A673 (cell line): ENCODE measurements at regions not wholly inside any gene's neighbourhood (a gene's known extent, or its start where the extent isn't known, plus 50 kb on each side); places are given as distances from the start of the nearest gene placed in this dataset.

Experiments
- BruUV-seq: library from RNA; stranded (reverse); fragments of 400-500 nt; replicated peaks from 2 replicates; lab custom pipeline; 2021; lab: Mats Ljungman, UMichigan
- CTCF ChIA-PET: fragments of 300-600 bp; sonication (Branson Sonifier 250); formaldehyde crosslinking; loops from one replicate; lab custom pipeline; 2022; ENCODE audit warnings: antibody characterized with exemption; lab: Charles Lee
- POLR2A ChIA-PET: fragments of 300-600 bp; sonication (Branson Sonifier 250); formaldehyde crosslinking; loops from one replicate; lab custom pipeline; 2022; ENCODE audit warnings: antibody characterized with exemption; ENCODE audit not compliant: low non-redundant PET; lab: Charles Lee
- DNase-seq: peaks from one replicate; pipeline ENCODE4 v3.0.0-alpha.2; 2015; ENCODE audit warnings: low spot score
- H3K27ac ChIP-seq: fragments of 200-600 bp; sonication (generic); 2 replicates; pipeline ENCODE4 v1.5.1; 2016; ENCODE audit warnings: mixed run types, low read depth, mild to moderate bottlenecking, mixed read lengths, antibody characterized with exemption, low read length; ENCODE audit not compliant: poor library complexity, severe bottlenecking
- H3K27me3 ChIP-seq: fragments of 200-600 bp; sonication (generic); replicated peaks from 2 replicates; pipeline ENCODE4 v1.6.1; 2017; ENCODE audit warnings: mixed run types, low read depth, mild to moderate bottlenecking, mixed read lengths, antibody characterized with exemption, low read length; ENCODE audit not compliant: insufficient read depth, poor library complexity
- H3K36me3 ChIP-seq: fragments of 200-600 bp; sonication (generic); 2 replicates; pipeline ENCODE4 v1.6.1; 2016; ENCODE audit warnings: mixed run types, mild to moderate bottlenecking, mixed read lengths, antibody characterized with exemption, low read length; ENCODE audit not compliant: insufficient read depth, poor library complexity, severe bottlenecking
- H3K4me1 ChIP-seq: fragments of 200-600 bp; sonication (generic); 2 replicates; pipeline ENCODE4 v1.6.1; 2017; ENCODE audit warnings: mixed run types, mild to moderate bottlenecking, mixed read lengths, antibody characterized with exemption, low read length; ENCODE audit not compliant: insufficient read depth, poor library complexity, severe bottlenecking
- H3K4me3 ChIP-seq: fragments of 200-600 bp; sonication (generic); 2 replicates; pipeline ENCODE4 v1.5.1; 2016; ENCODE audit warnings: low read depth, mixed run types, mild to moderate bottlenecking, mixed read lengths, low read length; ENCODE audit not compliant: poor library complexity, severe bottlenecking
- H3K9me3 ChIP-seq: fragments of 200-600 bp; sonication (generic); 2 replicates; pipeline ENCODE4 v1.6.1; 2016; ENCODE audit warnings: mixed run types, low read depth, mild to moderate bottlenecking, mixed read lengths, antibody characterized with exemption, low read length; ENCODE audit not compliant: poor library complexity, severe bottlenecking
- EZH2 ChIP-seq: fragments of 200-600 bp; sonication (generic); IDR thresholded peaks from 2 replicates; pipeline ENCODE4 v1.6.1; 2017; ENCODE audit warnings: borderline replicate concordance, low read depth, mild to moderate bottlenecking, mixed read lengths, antibody characterized with exemption, low read length; ENCODE audit not compliant: poor library complexity, severe bottlenecking
- intact Hi-C: fragments of 100-400 bp; cut with micrococcal nuclease; formaldehyde crosslinking; loops from one replicate; pipeline ENCODE4 v1.10.0; 2022; ENCODE audit not compliant: unreplicated experiment
- TF ChIP-seq, protein P1 (sequence below): fragments of 300-800, 200-600 bp; sonication (generic); conservative IDR thresholded peaks from 2 replicates; pipeline ENCODE4 v1.5.1; 2017; ENCODE audit warnings: low read depth, mild to moderate bottlenecking, antibody characterized with exemption, low read length, moderate library complexity, mixed read lengths

DNA sequence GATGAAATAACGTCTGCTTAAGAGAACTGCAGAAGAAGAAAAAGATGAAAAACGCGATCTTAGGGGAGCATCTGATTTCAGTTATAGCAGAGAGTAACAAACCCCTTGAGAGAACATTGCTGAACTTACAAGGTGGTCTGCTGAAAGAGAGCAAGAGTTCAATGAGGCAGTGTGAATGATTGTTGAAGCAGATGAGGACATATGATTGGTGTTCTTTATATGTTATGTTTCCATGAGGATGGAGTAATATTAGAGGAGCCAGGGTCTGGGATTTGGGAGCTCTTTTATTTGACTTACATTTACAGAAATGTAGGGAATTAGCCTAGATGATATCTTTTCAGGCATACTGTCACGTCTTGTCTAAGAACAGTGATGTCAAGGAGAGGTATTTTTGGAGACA is 1302.0 kb downstream of the KCNT2 start:
- TF ChIP-seq EZH2 = no peak
- TF ChIP-seq, protein P1, sequence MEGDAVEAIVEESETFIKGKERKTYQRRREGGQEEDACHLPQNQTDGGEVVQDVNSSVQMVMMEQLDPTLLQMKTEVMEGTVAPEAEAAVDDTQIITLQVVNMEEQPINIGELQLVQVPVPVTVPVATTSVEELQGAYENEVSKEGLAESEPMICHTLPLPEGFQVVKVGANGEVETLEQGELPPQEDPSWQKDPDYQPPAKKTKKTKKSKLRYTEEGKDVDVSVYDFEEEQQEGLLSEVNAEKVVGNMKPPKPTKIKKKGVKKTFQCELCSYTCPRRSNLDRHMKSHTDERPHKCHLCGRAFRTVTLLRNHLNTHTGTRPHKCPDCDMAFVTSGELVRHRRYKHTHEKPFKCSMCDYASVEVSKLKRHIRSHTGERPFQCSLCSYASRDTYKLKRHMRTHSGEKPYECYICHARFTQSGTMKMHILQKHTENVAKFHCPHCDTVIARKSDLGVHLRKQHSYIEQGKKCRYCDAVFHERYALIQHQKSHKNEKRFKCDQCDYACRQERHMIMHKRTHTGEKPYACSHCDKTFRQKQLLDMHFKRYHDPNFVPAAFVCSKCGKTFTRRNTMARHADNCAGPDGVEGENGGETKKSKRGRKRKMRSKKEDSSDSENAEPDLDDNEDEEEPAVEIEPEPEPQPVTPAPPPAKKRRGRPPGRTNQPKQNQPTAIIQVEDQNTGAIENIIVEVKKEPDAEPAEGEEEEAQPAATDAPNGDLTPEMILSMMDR = no peak
- no peaks in the 10 kb centered on the region for H3K9me3 ChIP-seq
- no peaks in the 10 kb centered on the region for H3K36me3 ChIP-seq
- no peaks in the 10 kb centered on the region for H3K4me1 ChIP-seq
- H3K27me3 ChIP-seq = no peaks in the 10 kb centered on the region
- intact Hi-C loops = no loop called here
- H3K4me3 ChIP-seq = no peak overlapping the region
- no TSS peak for BruUV-seq
- ChIA-PET CTCF (no interaction called here), POLR2A (no interaction called here)
- no peak overlapping the region for H3K27ac ChIP-seq
- DNase-seq = no peak

DNA sequence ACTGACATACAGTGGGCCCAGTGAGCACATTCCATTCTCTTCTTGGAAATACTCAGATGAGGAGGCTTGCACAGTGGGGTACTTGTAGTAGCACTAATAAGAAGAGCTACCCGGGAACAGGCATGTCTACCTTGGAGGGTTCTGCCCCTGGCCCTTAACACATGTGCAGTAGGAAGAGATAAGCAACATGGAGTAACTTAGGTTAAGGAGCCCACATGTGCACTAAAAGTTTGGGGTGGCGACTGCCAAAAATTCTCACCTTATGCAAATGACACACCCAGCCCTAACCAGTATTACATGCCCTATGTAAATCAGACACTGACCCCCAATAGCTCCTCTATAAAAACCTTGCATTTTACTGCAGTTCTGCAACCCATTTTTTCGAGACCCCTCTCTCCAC is 1313.3 kb downstream of the KCNT2 start:
- no peak for DNase-seq
- H3K27me3 ChIP-seq = no peaks in the 10 kb centered on the region
- POLR2A ChIA-PET = no interaction called here
- intact Hi-C loops = no loop called here
- H3K9me3 ChIP-seq = no peaks in the 10 kb centered on the region
- CTCF ChIA-PET = no interaction called here
- H3K36me3 ChIP-seq = no peaks in the 10 kb centered on the region
- BruUV-seq = no TSS peak
- TF ChIP-seq EZH2 = no peak
- TF ChIP-seq, protein P1 = no peak
- no peak overlapping the region for H3K4me3 ChIP-seq
- H3K4me1 ChIP-seq = no peaks in the 10 kb centered on the region
- H3K27ac ChIP-seq = no peak overlapping the region

DNA sequence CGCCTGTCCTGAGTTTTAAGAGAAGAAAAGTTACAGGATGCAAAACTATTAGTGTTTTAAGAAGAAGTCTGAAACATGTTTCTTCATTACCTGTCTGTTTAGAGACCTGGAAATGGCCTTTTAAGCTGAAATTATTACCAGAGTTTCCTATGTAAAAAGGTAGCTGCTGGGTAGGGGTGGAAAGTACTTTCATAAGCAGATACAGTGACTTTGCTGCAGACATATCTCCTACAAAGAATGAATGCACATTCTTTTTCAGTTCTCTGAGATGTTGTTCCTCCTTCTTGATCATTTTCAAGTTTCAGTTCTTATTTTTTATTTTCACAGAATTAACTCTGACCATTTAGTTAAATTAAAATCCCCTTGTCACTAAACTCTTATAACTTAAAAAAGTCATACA is 1329.6 kb downstream of the KCNT2 start:
- POLR2A ChIA-PET = no interaction called here
- TF ChIP-seq EZH2 = no peak
- BruUV-seq = no TSS peak
- Histone ChIP-seq H3K4me1 (no peaks in the 10 kb centered on the region), H3K27me3 (no peaks in the 10 kb centered on the region), H3K9me3 (no peaks in the 10 kb centered on the region), H3K27ac (no peak overlapping the region), H3K4me3 (no peak overlapping the region), H3K36me3 (no peaks in the 10 kb centered on the region)
- DNase-seq = no peak
- CTCF ChIA-PET = no interaction called here
- intact Hi-C loops = no loop called here

DNA sequence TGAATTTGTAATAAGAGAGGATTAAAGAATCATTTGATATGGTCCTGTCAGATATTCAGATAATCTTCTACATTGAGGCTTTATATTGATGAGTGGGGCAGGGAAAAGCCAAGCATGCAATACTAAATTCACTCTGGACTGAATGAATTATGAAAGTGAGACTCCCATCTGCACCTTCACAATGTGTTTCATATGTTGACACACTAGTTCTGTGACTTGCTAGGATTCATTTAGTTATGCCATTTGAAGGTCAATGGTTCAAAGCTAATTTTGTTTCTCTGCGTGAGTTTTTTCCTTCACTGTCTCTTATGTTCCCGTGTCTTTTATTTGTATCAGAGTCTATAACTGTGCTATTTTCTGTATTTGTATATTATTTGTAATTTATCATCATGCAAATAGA is 1332.5 kb downstream of the KCNT2 start:
- intact Hi-C loops = no loop called here
- no peak for DNase-seq
- H3K36me3 ChIP-seq = no peaks in the 10 kb centered on the region
- no peak for TF ChIP-seq EZH2
- TF ChIP-seq, protein P1 = no peak
- no peaks in the 10 kb centered on the region for H3K27me3 ChIP-seq
- ChIA-PET POLR2A (no interaction called here), CTCF (no interaction called here)
- no peaks in the 10 kb centered on the region for H3K9me3 ChIP-seq
- no peak overlapping the region for H3K27ac ChIP-seq
- no TSS peak for BruUV-seq
- no peaks in the 10 kb centered on the region for H3K4me1 ChIP-seq
- H3K4me3 ChIP-seq = no peak overlapping the region
